ENCODE measurements at regions not wholly inside any gene's neighbourhood (a gene's known extent, or its start where the extent isn't known, plus 50 kb on each side); places are given as distances from the start of the nearest gene placed in this dataset.

DNA sequence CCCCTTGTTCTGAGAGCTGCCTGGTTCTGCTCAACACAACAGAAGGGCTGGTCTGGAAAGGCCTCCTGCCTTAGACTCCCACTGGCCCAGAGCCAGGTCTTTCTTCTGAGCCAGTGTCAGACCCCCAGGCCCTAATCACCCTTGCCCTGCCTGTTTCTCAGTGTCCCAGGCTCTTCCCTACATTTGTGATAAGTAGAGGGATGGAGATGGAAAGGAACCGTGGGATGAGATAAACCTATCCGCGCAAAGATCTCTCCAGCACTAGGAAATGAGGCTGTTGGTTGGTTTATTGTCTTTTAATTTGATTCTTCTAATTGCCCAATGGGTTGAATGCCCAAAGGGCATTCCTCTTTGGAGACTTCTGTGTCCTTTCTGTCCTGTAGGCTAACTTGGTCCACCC is 470.0 kb downstream of the TSHZ3 start:
- no peak for TF ChIP-seq EZH2phosphoT487 (IDR thresholded peaks at IDR 0.05; ENCODE audit: borderline replicate concordance, low read depth, low read length)
- TF ChIP-seq, protein P1, sequence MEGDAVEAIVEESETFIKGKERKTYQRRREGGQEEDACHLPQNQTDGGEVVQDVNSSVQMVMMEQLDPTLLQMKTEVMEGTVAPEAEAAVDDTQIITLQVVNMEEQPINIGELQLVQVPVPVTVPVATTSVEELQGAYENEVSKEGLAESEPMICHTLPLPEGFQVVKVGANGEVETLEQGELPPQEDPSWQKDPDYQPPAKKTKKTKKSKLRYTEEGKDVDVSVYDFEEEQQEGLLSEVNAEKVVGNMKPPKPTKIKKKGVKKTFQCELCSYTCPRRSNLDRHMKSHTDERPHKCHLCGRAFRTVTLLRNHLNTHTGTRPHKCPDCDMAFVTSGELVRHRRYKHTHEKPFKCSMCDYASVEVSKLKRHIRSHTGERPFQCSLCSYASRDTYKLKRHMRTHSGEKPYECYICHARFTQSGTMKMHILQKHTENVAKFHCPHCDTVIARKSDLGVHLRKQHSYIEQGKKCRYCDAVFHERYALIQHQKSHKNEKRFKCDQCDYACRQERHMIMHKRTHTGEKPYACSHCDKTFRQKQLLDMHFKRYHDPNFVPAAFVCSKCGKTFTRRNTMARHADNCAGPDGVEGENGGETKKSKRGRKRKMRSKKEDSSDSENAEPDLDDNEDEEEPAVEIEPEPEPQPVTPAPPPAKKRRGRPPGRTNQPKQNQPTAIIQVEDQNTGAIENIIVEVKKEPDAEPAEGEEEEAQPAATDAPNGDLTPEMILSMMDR (conservative IDR thresholded peaks at IDR 0.05; ENCODE audit: low read length) = no peak
- no peaks in the 10 kb centered on the region for H3K36me3 ChIP-seq (ENCODE audit: insufficient read depth, low read length)
- POLR2A ChIA-PET = no interaction called here
- H4K20me1 ChIP-seq (ENCODE audit: insufficient read depth, low read length) = no peaks in the 10 kb centered on the region
- H3K79me2 ChIP-seq (ENCODE audit: insufficient read depth, low read depth, low read length) = no peaks in the 10 kb centered on the region
- no peak for DNase-seq (ENCODE audit: low spot score)
- intact Hi-C loops (cut with micrococcal nuclease; ENCODE audit: unreplicated experiment) = no loop called here
- BruUV-seq (replicated peaks) = no TSS peak
- no peak overlapping the region for H3K4me2 ChIP-seq (ENCODE audit: low read length)
- H3K4me3 ChIP-seq (ENCODE audit: low read depth, low read length, poor library complexity, severe bottlenecking) = no peak overlapping the region
- H2AFZ ChIP-seq (ENCODE audit: low read length) = no peak overlapping the region
- H3K9me3 ChIP-seq (ENCODE audit: low read length) = no peaks in the 10 kb centered on the region
- H3K9me2 ChIP-seq (ENCODE audit: insufficient read depth, low read length) = no peaks in the 10 kb centered on the region
- H3K4me1 ChIP-seq (ENCODE audit: insufficient read depth, low read length, poor library complexity, severe bottlenecking) = no peaks in the 10 kb centered on the region
- H3K27ac ChIP-seq (ENCODE audit: low read depth, low read length, poor library complexity, severe bottlenecking) = no peak overlapping the region
- CTCF ChIA-PET (ENCODE audit: unreplicated experiment) = no interaction called here

DNA sequence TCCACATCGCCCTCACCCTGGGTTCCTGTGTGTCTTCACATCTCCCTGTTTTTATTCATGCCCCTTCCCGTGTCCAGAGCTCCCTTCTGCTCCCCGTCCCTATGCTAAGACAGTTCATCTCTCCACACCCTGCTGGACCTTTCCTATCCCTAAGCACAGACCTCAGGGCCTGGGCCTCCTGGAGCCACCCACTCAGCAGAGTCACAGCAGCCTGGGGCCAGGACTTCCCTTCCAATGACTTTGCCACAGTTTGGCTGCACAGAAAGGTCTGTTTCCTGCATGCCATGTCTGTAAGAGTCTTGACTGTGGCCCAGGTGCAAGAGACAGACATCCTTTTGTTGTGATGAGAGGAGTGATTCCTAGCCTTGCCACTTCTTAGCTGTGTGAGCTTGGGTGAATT is 470.7 kb downstream of the TSHZ3 start:
- BruUV-seq (replicated peaks) = no TSS peak

DNA sequence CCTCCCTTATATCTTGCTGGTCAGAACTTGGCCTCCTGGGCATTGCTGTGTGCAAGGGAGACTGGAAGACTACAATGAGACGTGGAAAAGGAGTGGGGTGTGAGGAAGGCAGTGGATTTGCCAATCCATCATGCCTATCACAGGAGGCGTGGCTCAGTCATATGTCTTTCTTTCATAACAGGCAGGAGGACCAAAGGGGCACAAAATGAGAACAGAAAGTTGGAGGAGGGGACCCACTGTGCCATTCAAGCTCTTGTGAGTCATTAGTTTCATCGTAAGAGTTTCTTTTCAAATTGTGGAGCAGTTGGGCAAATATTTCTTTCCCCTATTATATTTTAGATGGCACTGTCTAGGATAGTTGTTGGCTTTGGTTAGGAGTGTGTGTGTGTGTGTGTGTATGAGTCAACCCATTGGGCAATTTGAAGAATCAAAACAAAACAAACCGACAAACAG is 471.5 kb downstream of the TSHZ3 start:
- DNase-seq (ENCODE audit: low spot score) = no peak
- H2AFZ ChIP-seq (ENCODE audit: low read length) = no peak overlapping the region
- no peaks in the 10 kb centered on the region for H3K79me2 ChIP-seq (ENCODE audit: insufficient read depth, low read depth, low read length)
- no TSS peak for BruUV-seq (replicated peaks)
- TF ChIP-seq, protein P1 (conservative IDR thresholded peaks at IDR 0.05; ENCODE audit: low read length) = no peak
- TF ChIP-seq EZH2phosphoT487 (IDR thresholded peaks at IDR 0.05; ENCODE audit: borderline replicate concordance, low read depth, low read length) = no peak
- H3K27ac ChIP-seq (ENCODE audit: low read depth, low read length, poor library complexity, severe bottlenecking) = no peak overlapping the region
- no peaks in the 10 kb centered on the region for H3K36me3 ChIP-seq (ENCODE audit: insufficient read depth, low read length)
- no peaks in the 10 kb centered on the region for H3K9me3 ChIP-seq (ENCODE audit: low read length)
- ChIA-PET POLR2A (interaction anchor here (0.7 kb wide), 1 partner anchor 735 kb away, joined by 3 read pairs; no protein-coding TSS in a partner anchor), CTCF (ENCODE audit: unreplicated experiment) (no interaction called here)
- H3K4me2 ChIP-seq (ENCODE audit: low read length) = no peak overlapping the region
- H3K9me2 ChIP-seq (ENCODE audit: insufficient read depth, low read length) = no peaks in the 10 kb centered on the region
- no peak overlapping the region for H3K4me3 ChIP-seq (ENCODE audit: low read depth, low read length, poor library complexity, severe bottlenecking)
- intact Hi-C loops (cut with micrococcal nuclease; ENCODE audit: unreplicated experiment) = no loop called here
- no peaks in the 10 kb centered on the region for H3K4me1 ChIP-seq (ENCODE audit: insufficient read depth, low read length, poor library complexity, severe bottlenecking)
- no peaks in the 10 kb centered on the region for H4K20me1 ChIP-seq (ENCODE audit: insufficient read depth, low read length)

More for the DNA sequence above, 470.7 kb downstream of the TSHZ3 start:
- no peaks in the 10 kb centered on the region for H3K9me3 ChIP-seq (ENCODE audit: low read length)
- H3K4me3 ChIP-seq (ENCODE audit: low read depth, low read length, poor library complexity, severe bottlenecking) = no peak overlapping the region
- TF ChIP-seq, protein P1 (conservative IDR thresholded peaks at IDR 0.05; ENCODE audit: low read length) = no peak
- TF ChIP-seq EZH2phosphoT487 (IDR thresholded peaks at IDR 0.05; ENCODE audit: borderline replicate concordance, low read depth, low read length) = no peak
- H3K4me2 ChIP-seq (ENCODE audit: low read length) = no peak overlapping the region
- no peaks in the 10 kb centered on the region for H3K4me1 ChIP-seq (ENCODE audit: insufficient read depth, low read length, poor library complexity, severe bottlenecking)
- H3K27ac ChIP-seq (ENCODE audit: low read depth, low read length, poor library complexity, severe bottlenecking) = no peak overlapping the region
- no peaks in the 10 kb centered on the region for H3K9me2 ChIP-seq (ENCODE audit: insufficient read depth, low read length)
- ChIA-PET POLR2A (no interaction called here), CTCF (ENCODE audit: unreplicated experiment) (no interaction called here)
- H3K79me2 ChIP-seq (ENCODE audit: insufficient read depth, low read depth, low read length) = no peaks in the 10 kb centered on the region
- H4K20me1 ChIP-seq (ENCODE audit: insufficient read depth, low read length) = no peaks in the 10 kb centered on the region
- no peaks in the 10 kb centered on the region for H3K36me3 ChIP-seq (ENCODE audit: insufficient read depth, low read length)
- no peak for DNase-seq (ENCODE audit: low spot score)
- intact Hi-C loops (cut with micrococcal nuclease; ENCODE audit: unreplicated experiment) = no loop called here
- no peak overlapping the region for H2AFZ ChIP-seq (ENCODE audit: low read length)
